ENCODE measurements at regions not wholly inside any gene's neighbourhood (a gene's known extent, or its start where the extent isn't known, plus 50 kb on each side); places are given as distances from the start of the nearest gene placed in this dataset.
A peak's percentile ranks its signal among the peaks of the same experiment; 100 is the strongest.

- TF ChIP-seq IKZF1 (conservative IDR thresholded peaks at IDR 0.05): peak; percentile 65
- TF ChIP-seq NFYB (IDR thresholded peaks at IDR 0.05; ENCODE audit: insufficient read depth, low read depth, low read length): no peak
- no peak for TF ChIP-seq YBX1 (IDR thresholded peaks at IDR 0.05)
- TF ChIP-seq USF2 (IDR thresholded peaks at IDR 0.05; ENCODE audit: borderline replicate concordance, low read depth, low read length): no peak
- peak; percentile 80 for TF ChIP-seq POLR2A (IDR thresholded peaks at IDR 0.05; ENCODE audit: low read depth, low read length)
- TF ChIP-seq KAT2A (conservative IDR thresholded peaks at IDR 0.05; ENCODE audit: control insufficient read depth, low read depth, low read length): no peak
- 0 out of 2 replicates have a peak, but pooled peaks have one; percentile 11 for TF ChIP-seq BACH1 (IDR thresholded peaks at IDR 0.05; ENCODE audit: borderline replicate concordance)
- TF ChIP-seq ZNF207 (IDR thresholded peaks at IDR 0.05; ENCODE audit: borderline replicate concordance): no peak
- no peak for TF ChIP-seq BCLAF1 (IDR thresholded peaks at IDR 0.05)
- TF ChIP-seq BCL3 (IDR thresholded peaks at IDR 0.05; ENCODE audit: borderline replicate concordance, insufficient read depth, low read depth, low read length, poor library complexity, severe bottlenecking): no peak
- 0 out of 2 replicates have a peak, but pooled peaks have one; percentile 19 for TF ChIP-seq CHD2 (IDR thresholded peaks at IDR 0.05; ENCODE audit: borderline replicate concordance, low read depth, low read length)
- TF ChIP-seq, protein P1, sequence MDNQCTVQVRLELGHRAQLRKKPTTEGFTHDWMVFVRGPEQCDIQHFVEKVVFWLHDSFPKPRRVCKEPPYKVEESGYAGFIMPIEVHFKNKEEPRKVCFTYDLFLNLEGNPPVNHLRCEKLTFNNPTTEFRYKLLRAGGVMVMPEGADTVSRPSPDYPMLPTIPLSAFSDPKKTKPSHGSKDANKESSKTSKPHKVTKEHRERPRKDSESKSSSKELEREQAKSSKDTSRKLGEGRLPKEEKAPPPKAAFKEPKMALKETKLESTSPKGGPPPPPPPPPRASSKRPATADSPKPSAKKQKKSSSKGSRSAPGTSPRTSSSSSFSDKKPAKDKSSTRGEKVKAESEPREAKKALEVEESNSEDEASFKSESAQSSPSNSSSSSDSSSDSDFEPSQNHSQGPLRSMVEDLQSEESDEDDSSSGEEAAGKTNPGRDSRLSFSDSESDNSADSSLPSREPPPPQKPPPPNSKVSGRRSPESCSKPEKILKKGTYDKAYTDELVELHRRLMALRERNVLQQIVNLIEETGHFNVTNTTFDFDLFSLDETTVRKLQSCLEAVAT (IDR thresholded peaks at IDR 0.05): peak; percentile 64; the same call in 1 of the 2 replicates
- TF ChIP-seq ZNF622 (IDR thresholded peaks at IDR 0.05): no peak
- TF ChIP-seq NR2F1 (conservative IDR thresholded peaks at IDR 0.05): no peak
- TF ChIP-seq LARP7 (IDR thresholded peaks at IDR 0.05): no peak
- no peak for TF ChIP-seq JUNB (IDR thresholded peaks at IDR 0.05)
- TF ChIP-seq ZSCAN29 (IDR thresholded peaks at IDR 0.05): no peak
- 0 out of 2 replicates have a peak, but pooled peaks have one; percentile 11 for TF ChIP-seq ATF2 (IDR thresholded peaks at IDR 0.05; ENCODE audit: low read length)
- TF ChIP-seq BHLHE40 (IDR thresholded peaks at IDR 0.05; ENCODE audit: borderline replicate concordance in 1 of 2, low read depth in 2 of 2, low read length in 1 of 2): 0 out of 4 replicates have a peak, but pooled peaks of 1 of the 2 experiments have one; percentile 14
- TF ChIP-seq ESRRA (IDR thresholded peaks at IDR 0.05; ENCODE audit: low read length): 0 out of 2 replicates have a peak, but pooled peaks have one; percentile 11
- TF ChIP-seq, protein P2, sequence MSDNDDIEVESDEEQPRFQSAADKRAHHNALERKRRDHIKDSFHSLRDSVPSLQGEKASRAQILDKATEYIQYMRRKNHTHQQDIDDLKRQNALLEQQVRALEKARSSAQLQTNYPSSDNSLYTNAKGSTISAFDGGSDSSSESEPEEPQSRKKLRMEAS (IDR thresholded peaks at IDR 0.05; ENCODE audit: low read depth, low read length): peak; percentile 58; the same call in 1 of the 2 replicates
- no peak for TF ChIP-seq NR2C2 (IDR thresholded peaks at IDR 0.05; ENCODE audit: borderline replicate concordance, control insufficient read depth, insufficient read length, low read depth)
- no peak for TF ChIP-seq FOXK2 (IDR thresholded peaks at IDR 0.05)
Observed at GRCh38 chr6:25138233-25138933, 140.8 kb upstream of the CARMIL1 start (continued).

Data from GM12878 (cell line).